ENCODE measurements at regions not wholly inside any gene's neighbourhood (a gene's known extent, or its start where the extent isn't known, plus 50 kb on each side); places are given as distances from the start of the nearest gene placed in this dataset.

DNA sequence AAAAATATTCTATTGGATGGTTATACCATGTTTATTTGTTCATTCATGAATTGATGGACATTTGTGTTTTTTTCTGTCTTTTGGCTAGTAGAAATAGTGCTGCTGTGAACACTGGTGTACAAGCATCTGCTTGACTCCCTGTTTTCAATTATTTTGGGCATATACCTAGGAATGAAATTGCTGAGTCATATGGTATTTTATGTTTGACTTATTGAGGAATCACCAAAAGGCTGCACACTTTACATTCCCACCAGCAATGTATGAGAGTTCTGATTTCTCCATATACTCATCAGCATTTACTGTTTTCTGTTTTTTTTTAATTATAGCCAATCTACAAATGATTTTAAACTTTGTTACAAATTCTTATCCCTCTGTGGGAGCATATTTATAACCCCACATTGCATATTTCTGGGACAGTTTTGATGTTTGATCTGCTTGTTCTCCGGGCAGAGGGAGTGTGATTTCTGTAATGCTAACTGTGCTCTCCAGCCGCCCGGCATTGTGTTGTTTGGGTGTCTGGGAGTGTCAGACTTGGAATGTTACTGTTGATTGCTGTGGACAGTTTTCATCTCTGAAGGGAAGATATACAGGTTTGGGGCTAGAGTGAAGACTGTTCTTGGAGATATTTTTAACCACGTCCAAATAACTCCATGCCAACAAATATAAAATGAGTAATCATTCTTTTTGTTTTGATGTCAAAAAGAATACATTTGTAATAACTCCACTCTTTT is 60.5 kb upstream of the PGRMC2 start:
- DNase-seq, result no peak

DNA sequence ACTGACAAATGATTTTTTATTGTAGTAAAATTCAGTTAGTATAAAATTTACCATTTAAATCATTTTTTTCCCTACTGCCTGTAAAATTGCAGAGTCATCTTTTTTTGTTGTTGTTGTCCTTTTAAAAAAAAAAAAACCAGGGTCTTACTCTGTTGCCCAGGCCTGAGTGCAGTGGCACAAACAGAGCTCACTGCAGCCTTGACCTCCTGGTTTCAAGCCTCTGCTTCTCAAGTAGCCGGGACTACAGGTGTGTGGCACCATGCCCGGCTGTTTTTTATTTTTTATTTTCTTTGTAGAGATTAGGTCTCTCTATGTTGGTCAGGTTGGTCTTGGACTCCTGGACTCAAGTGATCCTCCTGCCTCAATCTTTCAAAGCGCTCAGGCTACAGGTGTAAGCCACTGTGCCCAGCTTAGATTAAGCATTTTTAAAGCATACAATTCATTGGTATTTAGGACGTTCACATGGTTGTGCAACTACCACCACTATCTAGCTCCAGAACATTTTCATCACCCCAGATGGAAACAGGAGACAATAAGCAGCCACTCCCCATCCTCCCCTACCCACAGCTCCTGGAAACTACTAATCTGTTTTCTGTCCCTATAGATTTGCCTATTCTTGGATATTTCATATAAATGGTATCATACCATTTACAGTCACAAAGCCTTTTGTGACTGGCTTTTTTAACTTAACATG is 59.7 kb upstream of the PGRMC2 start:
- no peak for DNase-seq

DNA sequence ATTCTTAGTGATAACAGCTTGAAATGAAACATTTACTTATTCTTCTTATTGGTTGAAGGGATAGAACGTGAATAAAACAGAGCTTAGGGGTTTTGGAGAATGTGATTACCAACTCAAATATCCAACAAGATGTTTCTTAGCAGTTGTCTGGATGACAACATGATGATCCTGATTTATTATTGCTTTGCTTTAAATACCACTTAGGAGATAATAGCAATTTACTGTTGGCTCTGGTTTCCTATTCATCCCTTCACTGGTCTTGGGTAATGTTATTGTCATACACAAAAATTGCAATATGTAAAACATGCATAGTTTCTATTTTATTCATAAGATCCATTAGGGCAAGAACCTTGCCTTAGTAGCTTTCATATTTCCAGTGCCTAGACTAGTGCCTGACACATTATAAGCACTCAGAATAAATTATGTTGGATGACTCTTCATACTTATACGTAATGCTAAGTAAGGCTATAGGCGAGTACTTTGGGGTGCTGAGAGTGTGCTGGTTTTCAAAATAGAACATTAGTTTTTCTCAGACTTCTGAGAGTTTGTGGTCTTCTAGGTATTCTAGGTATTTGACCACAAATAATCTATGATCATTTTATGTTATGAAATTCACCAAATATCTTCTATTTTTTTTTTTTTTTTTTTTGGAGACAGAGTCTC is 58.6 kb upstream of the PGRMC2 start:
- no peak for DNase-seq

DNA sequence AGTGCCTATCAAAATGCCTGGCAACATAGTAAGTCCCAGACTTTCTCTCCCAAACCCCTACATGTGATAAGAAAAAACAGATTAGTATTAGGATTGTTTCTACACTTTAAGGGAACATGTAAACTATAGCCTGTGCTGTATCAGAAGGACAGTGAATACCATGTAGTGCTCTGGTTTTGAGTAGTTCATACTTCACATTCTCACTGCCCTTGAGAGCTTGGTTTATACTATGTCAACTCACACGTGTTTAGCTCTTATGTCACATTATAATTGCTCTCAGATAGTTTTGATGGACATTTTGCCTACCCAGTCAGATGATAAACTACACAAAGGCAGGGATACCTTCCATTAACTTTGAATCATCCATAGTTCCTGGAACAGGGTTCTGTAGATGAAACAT is 58.0 kb upstream of the PGRMC2 start:
- DNase-seq, result no peak

DNA sequence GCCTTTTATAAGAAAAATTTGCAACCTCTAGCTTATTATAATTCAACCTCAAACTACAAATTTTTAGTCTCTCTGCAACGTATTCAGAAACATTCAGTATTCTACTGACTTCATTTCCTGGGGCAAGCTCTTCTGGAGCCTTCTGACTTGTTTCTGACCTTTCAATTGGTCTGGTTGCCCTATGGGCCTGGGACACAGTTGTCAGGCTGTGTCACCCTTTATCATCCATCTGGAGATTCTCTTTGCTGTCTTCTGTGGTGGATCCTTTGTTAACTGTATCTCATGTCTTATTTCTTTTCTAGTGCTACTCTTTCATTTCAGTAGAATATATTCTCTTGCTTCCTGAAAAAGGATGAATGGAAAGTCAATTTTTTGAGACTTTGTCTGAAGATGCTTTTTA is 55.1 kb upstream of the PGRMC2 start:
- DNase-seq, result no peak

DNA sequence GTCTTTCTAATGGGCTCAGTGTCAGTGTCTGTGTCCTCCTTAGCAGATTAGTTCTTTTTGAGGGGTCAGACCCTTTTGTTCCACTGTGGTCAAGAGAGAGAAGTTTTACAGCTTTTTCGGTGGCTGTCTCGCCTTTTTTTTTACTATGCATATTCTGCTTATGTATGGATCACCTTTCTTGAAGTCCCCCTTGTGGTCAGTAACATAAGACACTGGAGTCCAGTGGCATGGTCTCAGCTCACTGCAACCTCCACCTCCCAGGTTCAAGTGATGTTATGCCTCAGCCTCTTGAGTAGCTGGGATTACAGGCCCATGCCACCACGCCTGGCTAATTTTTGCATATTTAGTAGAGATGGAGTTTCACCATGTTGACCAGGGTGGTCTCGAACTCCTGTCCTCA is 54.0 kb upstream of the PGRMC2 start:
- DNase-seq, result no peak

DNA sequence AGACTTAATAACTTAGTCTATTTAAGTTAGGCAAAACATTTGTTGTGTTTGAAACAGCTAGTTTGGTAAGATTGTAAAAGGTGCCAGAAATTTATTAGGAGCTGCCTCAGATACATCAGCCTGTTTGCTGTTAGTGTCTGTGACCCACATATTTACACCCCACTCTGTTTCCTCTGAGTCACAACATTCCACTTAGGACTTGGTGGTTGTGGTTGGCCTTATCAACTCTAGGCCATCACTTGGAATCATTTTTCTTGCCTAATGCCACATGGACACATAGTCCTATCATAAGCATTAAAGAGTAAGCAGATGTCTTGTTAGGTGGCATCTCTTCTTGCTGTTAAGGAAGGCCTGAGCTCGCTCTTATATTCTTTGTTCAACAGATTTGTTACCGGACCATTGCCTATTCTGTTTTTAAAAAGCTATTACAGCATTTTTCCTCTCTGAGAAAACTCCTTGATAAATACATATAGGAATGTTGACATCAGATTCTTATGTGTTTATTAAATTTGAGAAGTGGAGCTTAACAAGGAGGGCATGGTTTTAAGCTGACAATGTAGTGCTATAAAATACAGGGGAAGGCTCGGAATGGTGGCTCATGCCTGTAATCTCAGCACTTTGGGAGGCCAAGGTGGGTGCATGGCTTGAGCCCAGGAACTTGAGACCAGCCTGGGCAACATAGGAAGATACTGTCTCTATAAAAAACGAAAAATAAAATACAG is 51.2 kb upstream of the PGRMC2 start:
- DNase-seq, result no peak

DNA sequence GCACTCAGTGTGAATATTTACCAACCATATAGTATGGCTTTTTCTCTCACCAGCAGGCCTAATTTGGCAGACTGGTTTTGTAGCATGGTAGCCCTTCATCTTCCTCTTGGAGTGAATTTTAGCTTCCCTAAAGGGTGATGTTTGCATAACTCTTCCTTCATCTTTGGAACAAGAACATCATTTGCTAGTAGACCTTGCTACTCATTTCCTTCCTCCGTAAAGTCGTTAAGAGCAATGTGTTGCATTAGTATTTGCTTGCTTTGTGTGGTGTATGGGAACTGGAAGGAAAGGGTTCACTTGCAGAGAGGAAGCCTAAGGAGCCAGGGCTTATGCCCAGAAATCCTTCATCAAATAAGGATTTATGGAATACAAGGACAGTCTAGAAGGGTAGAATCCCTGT is 50.2 kb upstream of the PGRMC2 start:
- no peak for DNase-seq
